NCI-H2081 (cell line): ENCODE measurements at regions not wholly inside any gene's neighbourhood (a gene's known extent, or its start where the extent isn't known, plus 50 kb on each side); places are given as distances from the start of the nearest gene placed in this dataset.

Source experiments
- DNase-seq, 2 experiments: peaks; one replicate each; lab custom pipeline; 2025; lab: John Stamatoyannopoulos, UW

DNA sequence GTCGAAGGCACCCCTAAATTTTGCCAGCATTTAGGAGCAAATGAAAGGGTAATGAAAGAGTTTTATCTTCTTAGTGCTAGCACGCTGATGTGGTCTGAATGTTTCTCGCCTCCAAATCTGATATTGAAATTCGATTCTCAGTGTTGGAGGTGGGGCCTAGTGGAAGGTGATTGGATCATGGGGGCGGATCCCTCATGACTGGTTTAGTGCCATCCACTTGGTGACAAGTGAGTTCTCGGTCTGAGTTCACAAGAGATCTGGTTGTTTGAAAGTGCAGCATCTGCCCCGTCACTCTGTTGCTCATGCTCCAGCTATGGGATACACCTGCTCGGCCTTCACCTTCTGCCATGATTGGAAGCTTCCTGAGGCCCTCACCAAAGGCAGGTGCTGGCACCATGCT, 75.1 kb upstream of the ZBTB40 start:
- DNase-seq = no peak

- DNase-seq = no peak
Measured at GRCh38 chr1:22376976-22377375, 74.7 kb upstream of the ZBTB40 start.

GRCh38 chr1:22379566-22379965, 72.1 kb upstream of the ZBTB40 start:
- DNase-seq = no peak

DNA sequence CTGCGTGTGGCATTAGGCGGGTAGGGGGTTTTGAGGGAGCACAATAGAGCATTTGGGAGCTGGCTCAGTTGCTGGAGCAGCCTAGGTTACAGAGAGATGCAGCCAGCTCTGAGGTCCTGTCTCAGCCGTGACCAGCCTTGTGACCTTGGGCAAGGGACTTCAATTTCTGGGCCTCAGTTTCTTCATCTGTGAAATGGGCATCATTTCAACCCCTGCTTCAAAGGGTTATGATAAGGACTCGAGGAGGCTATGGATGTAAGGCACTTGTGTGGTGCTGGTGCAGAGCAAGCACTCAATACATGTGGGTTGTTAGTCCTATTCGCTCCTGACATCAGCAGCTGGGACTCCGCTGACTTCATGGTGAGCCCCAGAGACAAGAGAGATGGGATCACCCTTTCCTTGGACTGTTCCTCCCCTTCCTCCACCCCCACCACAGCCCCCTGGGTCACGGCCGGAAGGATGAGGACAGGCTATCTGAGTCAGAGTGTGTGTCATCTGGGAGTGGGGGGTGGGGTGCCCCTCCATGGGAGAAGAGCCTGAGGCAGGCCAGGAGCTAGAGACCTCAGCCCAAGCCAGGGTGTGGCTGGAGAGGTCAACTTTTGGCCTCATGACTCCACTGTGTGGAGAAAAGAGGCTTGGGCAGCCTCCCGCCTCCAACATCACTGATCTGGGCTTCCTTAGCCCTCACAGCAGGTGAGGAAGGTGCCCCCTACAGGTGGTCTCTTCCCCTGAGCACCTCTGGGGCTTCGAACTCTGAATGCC, 71.4 kb upstream of the ZBTB40 start:
- no peak for DNase-seq

DNA sequence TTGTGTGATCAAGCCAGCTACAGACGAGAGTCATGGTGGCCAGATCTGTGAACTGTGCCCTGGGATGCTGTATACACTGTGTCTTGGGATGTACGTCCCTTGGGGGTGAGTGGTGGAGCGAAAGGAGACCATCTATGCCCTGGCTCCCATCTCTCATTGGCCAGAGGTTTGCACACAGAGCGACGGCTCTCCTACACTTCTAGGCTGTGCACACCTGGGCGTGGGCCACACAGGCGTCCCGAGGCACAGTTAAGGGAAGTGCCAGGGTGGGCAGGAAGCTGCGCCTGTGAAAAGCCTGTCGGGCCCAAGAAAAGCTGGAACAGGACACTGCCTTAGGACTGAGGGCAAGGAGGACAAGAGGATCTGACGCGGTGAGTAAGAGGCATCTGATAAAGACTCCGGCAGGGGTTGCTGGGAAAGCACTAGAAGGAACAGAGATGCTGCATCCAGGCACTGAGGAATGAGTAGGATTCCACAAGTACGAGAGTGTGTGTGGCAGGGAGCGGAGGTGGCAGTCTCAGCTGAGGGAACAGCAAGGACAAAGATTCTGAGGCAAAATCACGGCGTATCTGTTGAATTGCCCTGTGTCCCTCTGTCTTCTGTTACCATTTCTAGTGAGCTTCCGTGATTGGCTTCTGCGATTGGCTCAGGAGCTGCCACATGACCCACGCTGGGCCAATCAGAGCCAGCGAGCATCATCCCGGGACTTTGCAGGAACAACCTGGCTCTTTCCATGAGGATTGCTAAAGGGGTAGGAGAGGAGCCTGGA, 67.9 kb upstream of the ZBTB40 start:
- DNase-seq = no peak

DNA sequence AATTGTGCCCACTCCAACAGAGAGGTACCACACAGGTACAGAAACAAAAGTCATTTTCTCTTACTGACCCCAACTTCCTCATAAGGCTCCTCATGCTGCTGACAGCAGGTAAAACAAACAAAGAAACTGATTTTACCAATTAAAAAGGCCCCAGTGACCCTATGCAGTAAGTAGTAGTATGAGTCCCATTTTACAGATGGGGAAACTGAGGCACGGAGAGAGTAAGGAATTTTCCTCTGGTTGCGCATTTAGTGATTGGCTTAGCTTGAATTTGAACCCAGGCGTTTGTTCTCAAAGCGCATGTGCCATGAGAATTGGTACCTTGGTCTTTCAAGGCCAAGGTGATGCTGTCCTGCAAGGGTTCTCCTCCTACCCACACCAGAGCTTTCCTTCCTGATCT, 66.1 kb upstream of the ZBTB40 start:
- no peak for DNase-seq

- DNase-seq = no peak
Measured at GRCh38 chr1:22386774-22387173, 64.9 kb upstream of the ZBTB40 start.

DNA sequence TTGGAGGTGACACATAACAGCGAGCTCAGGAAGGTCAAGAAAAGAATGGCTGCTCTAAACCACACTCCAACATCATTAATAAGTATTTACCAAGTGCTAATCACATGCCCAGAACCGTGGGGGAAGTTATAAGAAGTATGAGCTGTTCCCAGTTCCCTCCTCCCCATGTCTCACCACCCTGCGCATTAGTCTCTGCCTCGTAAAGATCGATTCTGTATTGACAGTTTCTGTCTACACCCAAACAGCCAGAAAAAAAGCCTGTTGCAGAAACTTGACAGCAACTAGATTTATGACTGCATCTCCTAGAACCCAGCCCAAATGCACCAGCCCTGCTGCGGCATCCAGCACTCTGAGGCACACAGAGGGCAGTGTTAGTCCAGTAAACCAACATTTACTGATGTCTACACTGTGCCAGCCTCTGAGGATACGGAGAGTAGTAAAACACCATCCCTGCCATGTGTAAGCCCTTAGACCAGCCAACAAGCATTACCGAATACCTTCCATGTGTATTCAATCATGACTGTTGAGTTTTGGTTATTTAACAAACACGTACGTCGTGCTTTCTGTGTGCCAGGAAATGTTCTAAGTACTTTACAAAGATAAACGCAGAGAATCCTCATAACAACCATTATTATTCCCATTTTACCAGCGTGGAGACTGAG, 63.6 kb upstream of the ZBTB40 start:
- no peak for DNase-seq

- no peak for DNase-seq
Measured at GRCh38 chr1:22388671-22389450, 62.8 kb upstream of the ZBTB40 start.

DNA sequence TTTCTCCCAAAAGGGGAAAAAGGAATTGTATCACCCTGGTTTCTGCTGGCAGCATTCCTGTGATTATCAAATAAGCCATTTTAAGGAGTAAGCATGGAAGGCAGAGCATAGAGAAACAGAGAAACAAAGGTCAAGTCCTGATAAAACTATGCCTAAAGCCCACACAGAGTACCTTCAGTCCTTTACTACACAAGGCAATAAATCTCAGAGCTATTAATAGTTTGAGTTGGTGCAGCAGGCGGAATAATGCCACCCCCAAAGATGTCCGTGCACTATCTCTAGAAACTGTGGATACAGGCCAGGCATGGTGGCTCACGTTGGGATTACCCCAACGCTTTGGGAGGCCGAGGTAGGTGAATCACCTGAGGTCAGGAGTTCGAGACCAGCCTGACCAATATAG, 58.1 kb upstream of the ZBTB40 start:
- DNase-seq = no peak

GRCh38 chr1:22398656-22399420, 52.8 kb upstream of the ZBTB40 start:
- no peak for DNase-seq

DNA sequence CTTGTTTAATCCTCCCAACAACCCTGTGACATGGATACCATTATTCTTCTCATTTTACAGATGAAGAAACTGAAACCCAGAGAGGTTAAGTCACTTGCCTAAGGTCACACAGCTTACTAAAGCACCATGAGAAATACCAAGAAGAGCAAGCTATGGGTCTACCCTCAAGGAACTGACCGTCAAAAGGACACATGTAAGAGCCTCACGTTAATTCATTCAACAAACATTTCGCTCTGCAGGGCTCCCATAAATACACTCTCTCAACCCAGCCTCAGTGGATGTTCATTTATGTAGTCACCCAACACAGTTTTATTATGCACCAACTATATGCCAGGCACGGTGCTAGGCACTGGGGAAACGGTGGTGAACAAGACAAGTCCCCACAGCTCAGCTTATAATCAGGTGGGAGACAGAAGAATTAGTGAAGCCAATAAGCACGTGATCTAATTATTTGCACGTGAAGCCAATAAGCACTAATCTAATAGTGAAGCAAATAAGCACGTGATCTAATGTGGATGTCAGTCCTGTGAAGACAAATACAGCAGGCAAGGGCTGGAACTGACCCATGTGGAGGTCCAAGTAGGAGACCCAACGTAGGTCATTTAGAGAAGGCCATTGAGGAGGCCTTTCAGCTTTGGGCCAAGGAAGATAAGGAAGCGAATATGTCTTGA, 52.1 kb upstream of the ZBTB40 start:
- DNase-seq = no peak
